SK-N-SH (cell line): ENCODE measurements at regions not wholly inside any gene's neighbourhood (a gene's known extent, or its start where the extent isn't known, plus 50 kb on each side); places are given as distances from the start of the nearest gene placed in this dataset.

ENCODE experiments used
- CHD2 ChIP-seq: fragments of 150-350 bp; IDR thresholded peaks from 2 replicates; pipeline ENCODE4 v1.6.1; 2018; ENCODE audit warnings: low read length; ENCODE audit not compliant: partially characterized antibody
- FOSL2 ChIP-seq: IDR thresholded peaks from 2 replicates; pipeline ENCODE4 v1.4.0; 2012; ENCODE audit warnings: low read depth, mild to moderate bottlenecking, moderate library complexity, borderline replicate concordance
- FOXM1 ChIP-seq: IDR thresholded peaks from 2 replicates; pipeline ENCODE4 v1.4.0; 2012; ENCODE audit warnings: low read depth, mild to moderate bottlenecking
- JUND ChIP-seq: IDR thresholded peaks from 2 replicates; pipeline ENCODE4 v1.4.0; 2012
- MXI1 ChIP-seq: IDR thresholded peaks from 2 replicates; pipeline ENCODE4 v1.6.1; 2012; ENCODE audit warnings: mild to moderate bottlenecking, low read depth, low read length, improper control_type of control experiment
- POLR2AphosphoS5 ChIP-seq: IDR thresholded peaks from 2 replicates; pipeline ENCODE4 v1.6.1; 2012; ENCODE audit warnings: low read depth, low read length
- TAF1 ChIP-seq: IDR thresholded peaks from 2 replicates; pipeline ENCODE4 v1.6.1; 2012; ENCODE audit warnings: low read depth, mild to moderate bottlenecking, low read length, moderate library complexity, borderline replicate concordance
- TF ChIP-seq, protein P1 (sequence below): fragments of 200-600 bp; sonication (generic); IDR thresholded peaks from 2 replicates; pipeline ENCODE4 v1.6.1; 2017; ENCODE audit warnings: antibody characterized with exemption, mild to moderate bottlenecking, moderate library complexity
- TF ChIP-seq, protein P2 (sequence below): IDR thresholded peaks from 2 replicates; pipeline ENCODE4 v1.6.1; 2012; ENCODE audit warnings: mild to moderate bottlenecking, low read depth, low read length, moderate library complexity

DNA sequence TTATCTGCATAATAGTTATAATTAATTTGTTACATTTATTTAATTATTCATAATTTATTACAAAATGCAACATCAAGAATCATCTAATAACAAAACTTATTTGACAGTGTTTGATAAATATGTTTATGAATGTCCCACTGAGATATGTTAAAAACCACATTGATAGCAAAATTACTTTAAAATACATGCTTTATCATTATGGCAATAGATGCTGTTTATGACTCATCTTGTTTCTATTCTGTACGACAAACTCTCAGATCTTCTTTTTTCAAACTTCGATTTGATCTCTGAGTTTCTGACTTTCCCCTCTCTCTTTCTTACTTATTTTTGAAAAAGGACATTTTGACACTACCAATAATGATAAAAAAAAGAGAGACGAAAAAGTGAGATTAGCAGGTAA lies 56.8 kb upstream of the LRRK2 start:
- TF ChIP-seq TAF1: no peak
- TF ChIP-seq, protein P1, sequence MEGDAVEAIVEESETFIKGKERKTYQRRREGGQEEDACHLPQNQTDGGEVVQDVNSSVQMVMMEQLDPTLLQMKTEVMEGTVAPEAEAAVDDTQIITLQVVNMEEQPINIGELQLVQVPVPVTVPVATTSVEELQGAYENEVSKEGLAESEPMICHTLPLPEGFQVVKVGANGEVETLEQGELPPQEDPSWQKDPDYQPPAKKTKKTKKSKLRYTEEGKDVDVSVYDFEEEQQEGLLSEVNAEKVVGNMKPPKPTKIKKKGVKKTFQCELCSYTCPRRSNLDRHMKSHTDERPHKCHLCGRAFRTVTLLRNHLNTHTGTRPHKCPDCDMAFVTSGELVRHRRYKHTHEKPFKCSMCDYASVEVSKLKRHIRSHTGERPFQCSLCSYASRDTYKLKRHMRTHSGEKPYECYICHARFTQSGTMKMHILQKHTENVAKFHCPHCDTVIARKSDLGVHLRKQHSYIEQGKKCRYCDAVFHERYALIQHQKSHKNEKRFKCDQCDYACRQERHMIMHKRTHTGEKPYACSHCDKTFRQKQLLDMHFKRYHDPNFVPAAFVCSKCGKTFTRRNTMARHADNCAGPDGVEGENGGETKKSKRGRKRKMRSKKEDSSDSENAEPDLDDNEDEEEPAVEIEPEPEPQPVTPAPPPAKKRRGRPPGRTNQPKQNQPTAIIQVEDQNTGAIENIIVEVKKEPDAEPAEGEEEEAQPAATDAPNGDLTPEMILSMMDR: no peak
- no peak for TF ChIP-seq MXI1
- TF ChIP-seq FOXM1: no peak
- TF ChIP-seq CHD2: no peak
- no peak for TF ChIP-seq FOSL2
- TF ChIP-seq POLR2AphosphoS5: no peak
- TF ChIP-seq, protein P2, sequence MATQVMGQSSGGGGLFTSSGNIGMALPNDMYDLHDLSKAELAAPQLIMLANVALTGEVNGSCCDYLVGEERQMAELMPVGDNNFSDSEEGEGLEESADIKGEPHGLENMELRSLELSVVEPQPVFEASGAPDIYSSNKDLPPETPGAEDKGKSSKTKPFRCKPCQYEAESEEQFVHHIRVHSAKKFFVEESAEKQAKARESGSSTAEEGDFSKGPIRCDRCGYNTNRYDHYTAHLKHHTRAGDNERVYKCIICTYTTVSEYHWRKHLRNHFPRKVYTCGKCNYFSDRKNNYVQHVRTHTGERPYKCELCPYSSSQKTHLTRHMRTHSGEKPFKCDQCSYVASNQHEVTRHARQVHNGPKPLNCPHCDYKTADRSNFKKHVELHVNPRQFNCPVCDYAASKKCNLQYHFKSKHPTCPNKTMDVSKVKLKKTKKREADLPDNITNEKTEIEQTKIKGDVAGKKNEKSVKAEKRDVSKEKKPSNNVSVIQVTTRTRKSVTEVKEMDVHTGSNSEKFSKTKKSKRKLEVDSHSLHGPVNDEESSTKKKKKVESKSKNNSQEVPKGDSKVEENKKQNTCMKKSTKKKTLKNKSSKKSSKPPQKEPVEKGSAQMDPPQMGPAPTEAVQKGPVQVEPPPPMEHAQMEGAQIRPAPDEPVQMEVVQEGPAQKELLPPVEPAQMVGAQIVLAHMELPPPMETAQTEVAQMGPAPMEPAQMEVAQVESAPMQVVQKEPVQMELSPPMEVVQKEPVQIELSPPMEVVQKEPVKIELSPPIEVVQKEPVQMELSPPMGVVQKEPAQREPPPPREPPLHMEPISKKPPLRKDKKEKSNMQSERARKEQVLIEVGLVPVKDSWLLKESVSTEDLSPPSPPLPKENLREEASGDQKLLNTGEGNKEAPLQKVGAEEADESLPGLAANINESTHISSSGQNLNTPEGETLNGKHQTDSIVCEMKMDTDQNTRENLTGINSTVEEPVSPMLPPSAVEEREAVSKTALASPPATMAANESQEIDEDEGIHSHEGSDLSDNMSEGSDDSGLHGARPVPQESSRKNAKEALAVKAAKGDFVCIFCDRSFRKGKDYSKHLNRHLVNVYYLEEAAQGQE: no peak
- TF ChIP-seq JUND: no peak
